K562 (cell line): ENCODE measurements at regions not wholly inside any gene's neighbourhood (a gene's known extent, or its start where the extent isn't known, plus 50 kb on each side); places are given as distances from the start of the nearest gene placed in this dataset.

Experiments used
- EP300 ChIP-seq: IDR thresholded peaks from 2 replicates; pipeline ENCODE4 v1.6.1; 2012; ENCODE audit warnings: low read length, improper control_type of control experiment
- ESRRA ChIP-seq: fragments of 450-650 bp; IDR thresholded peaks from 2 replicates; pipeline ENCODE4 v1.6.1; 2014; ENCODE audit warnings: low read depth, mild to moderate bottlenecking, moderate library complexity, borderline replicate concordance
- HOXB6 ChIP-seq: fragments of 250-450 bp; sonication (Bioruptor Pico); IDR thresholded peaks from 2 replicates; pipeline ENCODE4 v1.5.1; 2022; ENCODE audit warnings: mild to moderate bottlenecking, borderline replicate concordance
- SP1 ChIP-seq: sonication (generic); formaldehyde crosslinking; IDR thresholded peaks from 2 replicates; pipeline ENCODE4 v1.8.1; 2022; ENCODE audit warnings: mild to moderate bottlenecking, missing genetic modification reagents
- ZKSCAN1 ChIP-seq: fragments of 150-350 bp; IDR thresholded peaks from 2 replicates; pipeline ENCODE4 v1.6.1; 2016; ENCODE audit warnings: low read depth, low read length
- ZNF143 ChIP-seq: sonication (generic); formaldehyde crosslinking; IDR thresholded peaks from 2 replicates; pipeline ENCODE4 v1.9.0; 2022; ENCODE audit warnings: mild to moderate bottlenecking, missing genetic modification reagents
- TF ChIP-seq, protein P1 (sequence below), 3 experiments: IDR thresholded peaks in 2 of 3; conservative IDR thresholded peaks in 1 of 3; 2 replicates each; pipeline ENCODE4 v1.5.1; 2011 to 2012; ENCODE audit warnings: low read length in 3 of 3, mild to moderate bottlenecking in 3 of 3, control low read depth in 2 of 3, improper control_type of control experiment in 1 of 3, inconsistent platforms in 1 of 3, low read depth in 1 of 3, mixed read lengths in 1 of 3, moderate library complexity in 1 of 3; ENCODE audit not compliant: insufficient read depth in 2 of 3
- TF ChIP-seq, protein P2 (sequence below), 2 experiments: fragments of 450-650 bp in 1 of 2; sonication (generic) in 1 of 2; formaldehyde crosslinking; conservative IDR thresholded peaks; 2 replicates each; pipeline versions ENCODE4 v1.4.0 to v1.8.1; 2020 to 2022; ENCODE audit warnings: mild to moderate bottlenecking in 1 of 2, missing genetic modification reagents in 1 of 2

DNA sequence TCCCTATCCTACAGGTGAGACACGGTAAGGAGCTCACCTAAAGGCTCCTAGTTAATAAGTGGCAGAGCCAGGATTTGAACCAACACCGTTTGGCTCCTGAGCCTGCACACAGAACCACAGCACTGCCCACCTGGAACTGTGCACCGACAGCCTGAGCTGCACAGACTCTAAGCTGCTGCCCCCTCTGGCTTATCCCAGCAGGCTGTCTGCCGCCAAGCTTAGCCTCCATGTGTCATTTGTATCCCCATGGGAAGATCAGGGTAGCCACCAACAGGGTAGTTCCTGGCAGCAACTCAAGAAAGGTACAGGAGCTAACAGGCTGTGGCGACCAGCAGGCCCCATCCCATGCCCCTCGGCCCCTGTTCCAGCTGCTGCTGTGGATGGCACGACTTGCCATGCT lies 135.7 kb downstream of the LRRC30 start:
- no peak for TF ChIP-seq HOXB6 (CRISPR knock-in tag)
- no peak for TF ChIP-seq ESRRA
- no peak for TF ChIP-seq ZNF143 (CRISPR knock-in tag)
- no peak for TF ChIP-seq EP300
- no peak for TF ChIP-seq SP1
- TF ChIP-seq, protein P1, sequence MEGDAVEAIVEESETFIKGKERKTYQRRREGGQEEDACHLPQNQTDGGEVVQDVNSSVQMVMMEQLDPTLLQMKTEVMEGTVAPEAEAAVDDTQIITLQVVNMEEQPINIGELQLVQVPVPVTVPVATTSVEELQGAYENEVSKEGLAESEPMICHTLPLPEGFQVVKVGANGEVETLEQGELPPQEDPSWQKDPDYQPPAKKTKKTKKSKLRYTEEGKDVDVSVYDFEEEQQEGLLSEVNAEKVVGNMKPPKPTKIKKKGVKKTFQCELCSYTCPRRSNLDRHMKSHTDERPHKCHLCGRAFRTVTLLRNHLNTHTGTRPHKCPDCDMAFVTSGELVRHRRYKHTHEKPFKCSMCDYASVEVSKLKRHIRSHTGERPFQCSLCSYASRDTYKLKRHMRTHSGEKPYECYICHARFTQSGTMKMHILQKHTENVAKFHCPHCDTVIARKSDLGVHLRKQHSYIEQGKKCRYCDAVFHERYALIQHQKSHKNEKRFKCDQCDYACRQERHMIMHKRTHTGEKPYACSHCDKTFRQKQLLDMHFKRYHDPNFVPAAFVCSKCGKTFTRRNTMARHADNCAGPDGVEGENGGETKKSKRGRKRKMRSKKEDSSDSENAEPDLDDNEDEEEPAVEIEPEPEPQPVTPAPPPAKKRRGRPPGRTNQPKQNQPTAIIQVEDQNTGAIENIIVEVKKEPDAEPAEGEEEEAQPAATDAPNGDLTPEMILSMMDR (IDR thresholded peaks at IDR 0.05 in 2 of 3, conservative IDR thresholded peaks at IDR 0.05 in 1 of 3; ENCODE audit: insufficient read depth in 2 of 3, low read depth in 1 of 3, low read length in 3 of 3) = no peak
- TF ChIP-seq ZKSCAN1 = no peak
- TF ChIP-seq, protein P2, sequence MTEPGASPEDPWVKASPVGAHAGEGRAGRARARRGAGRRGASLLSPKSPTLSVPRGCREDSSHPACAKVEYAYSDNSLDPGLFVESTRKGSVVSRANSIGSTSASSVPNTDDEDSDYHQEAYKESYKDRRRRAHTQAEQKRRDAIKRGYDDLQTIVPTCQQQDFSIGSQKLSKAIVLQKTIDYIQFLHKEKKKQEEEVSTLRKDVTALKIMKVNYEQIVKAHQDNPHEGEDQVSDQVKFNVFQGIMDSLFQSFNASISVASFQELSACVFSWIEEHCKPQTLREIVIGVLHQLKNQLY (CRISPR knock-in tag; conservative IDR thresholded peaks at IDR 0.05) = no peak
